Prostate gland (tissue), 1 donor: ENCODE measurements at regions not wholly inside any gene's neighbourhood (a gene's known extent, or its start where the extent isn't known, plus 50 kb on each side); places are given as distances from the start of the nearest gene placed in this dataset.

ENCODE experiments used
- POLR2A ChIP-seq: fragments of 450-650 bp; IDR thresholded peaks from one replicate; pipeline ENCODE4 v1.6.1; 2016; ENCODE audit warnings: antibody characterized with exemption, mild to moderate bottlenecking
- POLR2AphosphoS5 ChIP-seq: sonication (generic); formaldehyde crosslinking; IDR thresholded peaks from one replicate; pipeline ENCODE4 v1.6.1; 2017; ENCODE audit warnings: antibody characterized with exemption

DNA sequence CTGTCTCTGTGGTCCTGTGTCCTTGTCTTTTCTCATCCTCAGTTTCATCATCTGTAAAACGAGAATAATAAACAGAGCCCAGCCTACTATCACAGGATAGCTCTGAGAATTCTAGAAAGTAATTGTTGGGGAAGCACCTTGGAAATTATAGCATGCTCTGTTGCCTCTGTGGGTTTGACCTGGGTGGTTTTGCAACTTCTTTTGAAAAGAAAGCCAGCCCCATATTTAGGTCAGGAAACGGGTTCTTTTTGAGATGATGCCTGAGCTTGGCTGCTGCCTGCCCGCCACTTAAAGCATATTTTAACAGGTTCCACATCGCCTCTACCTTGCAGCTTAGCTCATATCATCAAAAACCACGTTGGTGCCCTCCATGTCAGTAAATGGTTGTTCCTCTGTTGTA is 111.1 kb downstream of the TLR4 start:
- no peak for TF ChIP-seq POLR2A
- TF ChIP-seq POLR2AphosphoS5: no peak
